ENCODE measurements at regions not wholly inside any gene's neighbourhood (a gene's known extent, or its start where the extent isn't known, plus 50 kb on each side); places are given as distances from the start of the nearest gene placed in this dataset.
"Not testable (repeated sequence)": the region's sequence is repeated elsewhere in the genome, so short reads cannot be mapped to it uniquely, and the experiment has no call there.

GRCh38 chr1:81504820-81505219, 295.9 kb upstream of the ADGRL2 start:
- TF ChIP-seq, protein P1, sequence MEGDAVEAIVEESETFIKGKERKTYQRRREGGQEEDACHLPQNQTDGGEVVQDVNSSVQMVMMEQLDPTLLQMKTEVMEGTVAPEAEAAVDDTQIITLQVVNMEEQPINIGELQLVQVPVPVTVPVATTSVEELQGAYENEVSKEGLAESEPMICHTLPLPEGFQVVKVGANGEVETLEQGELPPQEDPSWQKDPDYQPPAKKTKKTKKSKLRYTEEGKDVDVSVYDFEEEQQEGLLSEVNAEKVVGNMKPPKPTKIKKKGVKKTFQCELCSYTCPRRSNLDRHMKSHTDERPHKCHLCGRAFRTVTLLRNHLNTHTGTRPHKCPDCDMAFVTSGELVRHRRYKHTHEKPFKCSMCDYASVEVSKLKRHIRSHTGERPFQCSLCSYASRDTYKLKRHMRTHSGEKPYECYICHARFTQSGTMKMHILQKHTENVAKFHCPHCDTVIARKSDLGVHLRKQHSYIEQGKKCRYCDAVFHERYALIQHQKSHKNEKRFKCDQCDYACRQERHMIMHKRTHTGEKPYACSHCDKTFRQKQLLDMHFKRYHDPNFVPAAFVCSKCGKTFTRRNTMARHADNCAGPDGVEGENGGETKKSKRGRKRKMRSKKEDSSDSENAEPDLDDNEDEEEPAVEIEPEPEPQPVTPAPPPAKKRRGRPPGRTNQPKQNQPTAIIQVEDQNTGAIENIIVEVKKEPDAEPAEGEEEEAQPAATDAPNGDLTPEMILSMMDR (IDR thresholded peaks at IDR 0.05) = not testable (repeated sequence)
- not testable (repeated sequence) for TF ChIP-seq POLR2A (IDR thresholded peaks at IDR 0.05)
